HepG2 (cell line): ENCODE measurements at regions not wholly inside any gene's neighbourhood (a gene's known extent, or its start where the extent isn't known, plus 50 kb on each side); places are given as distances from the start of the nearest gene placed in this dataset.

Experiments
- CREB1 ChIP-seq, 2 experiments: fragments of 450-650 bp in 1 of 2; IDR thresholded peaks; 2 replicates each; pipeline ENCODE4 v1.6.1; 2016 to 2017; ENCODE audit warnings: control low read depth in 1 of 2, mild to moderate bottlenecking in 1 of 2, missing compliant biosample characterization in 1 of 2, missing genetic modification characterization in 1 of 2
- EZH2 ChIP-seq: conservative IDR thresholded peaks from 2 replicates; pipeline ENCODE4 v1.6.1; 2012; ENCODE audit warnings: mild to moderate bottlenecking, low read depth, low read length, moderate library complexity
- GZF1 ChIP-seq: sonication (generic); formaldehyde crosslinking; IDR thresholded peaks from 2 replicates; pipeline ENCODE4 v1.5.1; 2020; ENCODE audit warnings: mild to moderate bottlenecking, missing genetic modification reagents
- ISX ChIP-seq: sonication (generic); formaldehyde crosslinking; conservative IDR thresholded peaks from 2 replicates; pipeline ENCODE4 v1.5.0; 2020; ENCODE audit warnings: missing genetic modification reagents
- NR1H2 ChIP-seq: sonication (generic); formaldehyde crosslinking; IDR thresholded peaks from 2 replicates; pipeline ENCODE4 v1.8.1; 2022; ENCODE audit warnings: low read depth, missing genetic modification reagents, borderline replicate concordance
- POGZ ChIP-seq: sonication (generic); formaldehyde crosslinking; IDR thresholded peaks from 2 replicates; pipeline ENCODE4 v1.4.0; 2020; ENCODE audit warnings: mild to moderate bottlenecking, missing genetic modification reagents
- RORA ChIP-seq: sonication (generic); formaldehyde crosslinking; IDR thresholded peaks from 2 replicates; pipeline ENCODE4 v1.5.0; 2020; ENCODE audit warnings: mild to moderate bottlenecking, missing genetic modification reagents, moderate library complexity
- TF ChIP-seq, protein P1 (sequence below): sonication (generic); formaldehyde crosslinking; IDR thresholded peaks from 2 replicates; pipeline ENCODE4 v1.5.0; 2020; ENCODE audit warnings: missing genetic modification reagents
- TF ChIP-seq, protein P2 (sequence below): IDR thresholded peaks from 2 replicates; pipeline ENCODE4 v1.6.1; 2012; ENCODE audit warnings: low read length, improper control_type of control experiment
- TF ChIP-seq, protein P3 (sequence below): sonication (generic); formaldehyde crosslinking; IDR thresholded peaks from 2 replicates; pipeline ENCODE4 v1.5.0; 2020; ENCODE audit warnings: mild to moderate bottlenecking, missing genetic modification reagents, moderate library complexity
- TF ChIP-seq, protein P4 (sequence below): sonication (generic); formaldehyde crosslinking; IDR thresholded peaks from 2 replicates; pipeline ENCODE4 v1.4.0; 2020; ENCODE audit warnings: mild to moderate bottlenecking, missing genetic modification reagents, borderline replicate concordance

DNA sequence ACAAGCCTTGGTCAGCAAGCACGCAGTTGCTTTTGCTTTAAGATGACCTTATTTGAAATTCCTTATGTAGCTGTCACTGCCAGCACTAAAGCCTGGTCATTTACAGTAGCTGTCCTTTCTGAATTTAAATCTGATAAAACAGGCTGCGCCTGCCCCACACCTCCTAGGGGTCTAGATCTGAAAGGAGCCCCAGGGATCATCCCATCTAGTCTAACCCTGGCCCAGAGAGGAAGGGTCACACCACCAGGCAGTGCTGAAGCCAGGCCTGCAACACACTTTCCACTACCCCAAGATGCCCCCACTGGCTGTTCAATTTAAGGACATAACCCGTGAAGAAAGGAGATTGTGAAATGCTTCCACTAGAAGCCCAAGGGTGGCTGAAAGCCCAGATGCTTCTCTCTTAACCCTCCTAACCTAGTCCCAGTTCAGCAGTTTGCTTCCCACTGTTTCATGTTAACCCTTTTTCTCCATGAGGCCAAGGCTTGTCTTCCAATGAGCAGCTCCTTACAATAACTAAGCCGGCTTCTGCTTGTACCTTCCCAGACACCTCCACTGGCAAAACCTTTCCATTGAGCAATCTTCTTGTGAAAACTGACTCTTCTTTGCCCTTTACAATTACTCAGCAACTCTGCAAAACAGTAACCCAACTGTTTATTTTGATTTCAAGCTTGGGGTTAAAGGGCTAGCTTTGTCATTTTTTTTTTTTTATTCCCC lies 198.9 kb upstream of the LPP start:
- TF ChIP-seq, protein P1, sequence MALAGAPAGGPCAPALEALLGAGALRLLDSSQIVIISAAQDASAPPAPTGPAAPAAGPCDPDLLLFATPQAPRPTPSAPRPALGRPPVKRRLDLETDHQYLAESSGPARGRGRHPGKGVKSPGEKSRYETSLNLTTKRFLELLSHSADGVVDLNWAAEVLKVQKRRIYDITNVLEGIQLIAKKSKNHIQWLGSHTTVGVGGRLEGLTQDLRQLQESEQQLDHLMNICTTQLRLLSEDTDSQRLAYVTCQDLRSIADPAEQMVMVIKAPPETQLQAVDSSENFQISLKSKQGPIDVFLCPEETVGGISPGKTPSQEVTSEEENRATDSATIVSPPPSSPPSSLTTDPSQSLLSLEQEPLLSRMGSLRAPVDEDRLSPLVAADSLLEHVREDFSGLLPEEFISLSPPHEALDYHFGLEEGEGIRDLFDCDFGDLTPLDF (CRISPR knock-in tag): no peak
- no peak for TF ChIP-seq EZH2
- TF ChIP-seq NR1H2 (CRISPR knock-in tag): no peak
- no peak for TF ChIP-seq GZF1 (CRISPR knock-in tag)
- TF ChIP-seq CREB1 (IDR thresholded peaks at IDR 0.05): no peak
- no peak for TF ChIP-seq CREB1 (CRISPR knock-in tag; IDR thresholded peaks at IDR 0.05)
- TF ChIP-seq, protein P2, sequence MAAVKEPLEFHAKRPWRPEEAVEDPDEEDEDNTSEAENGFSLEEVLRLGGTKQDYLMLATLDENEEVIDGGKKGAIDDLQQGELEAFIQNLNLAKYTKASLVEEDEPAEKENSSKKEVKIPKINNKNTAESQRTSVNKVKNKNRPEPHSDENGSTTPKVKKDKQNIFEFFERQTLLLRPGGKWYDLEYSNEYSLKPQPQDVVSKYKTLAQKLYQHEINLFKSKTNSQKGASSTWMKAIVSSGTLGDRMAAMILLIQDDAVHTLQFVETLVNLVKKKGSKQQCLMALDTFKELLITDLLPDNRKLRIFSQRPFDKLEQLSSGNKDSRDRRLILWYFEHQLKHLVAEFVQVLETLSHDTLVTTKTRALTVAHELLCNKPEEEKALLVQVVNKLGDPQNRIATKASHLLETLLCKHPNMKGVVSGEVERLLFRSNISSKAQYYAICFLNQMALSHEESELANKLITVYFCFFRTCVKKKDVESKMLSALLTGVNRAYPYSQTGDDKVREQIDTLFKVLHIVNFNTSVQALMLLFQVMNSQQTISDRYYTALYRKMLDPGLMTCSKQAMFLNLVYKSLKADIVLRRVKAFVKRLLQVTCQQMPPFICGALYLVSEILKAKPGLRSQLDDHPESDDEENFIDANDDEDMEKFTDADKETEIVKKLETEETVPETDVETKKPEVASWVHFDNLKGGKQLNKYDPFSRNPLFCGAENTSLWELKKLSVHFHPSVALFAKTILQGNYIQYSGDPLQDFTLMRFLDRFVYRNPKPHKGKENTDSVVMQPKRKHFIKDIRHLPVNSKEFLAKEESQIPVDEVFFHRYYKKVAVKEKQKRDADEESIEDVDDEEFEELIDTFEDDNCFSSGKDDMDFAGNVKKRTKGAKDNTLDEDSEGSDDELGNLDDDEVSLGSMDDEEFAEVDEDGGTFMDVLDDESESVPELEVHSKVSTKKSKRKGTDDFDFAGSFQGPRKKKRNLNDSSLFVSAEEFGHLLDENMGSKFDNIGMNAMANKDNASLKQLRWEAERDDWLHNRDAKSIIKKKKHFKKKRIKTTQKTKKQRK: no peak
- TF ChIP-seq, protein P3, sequence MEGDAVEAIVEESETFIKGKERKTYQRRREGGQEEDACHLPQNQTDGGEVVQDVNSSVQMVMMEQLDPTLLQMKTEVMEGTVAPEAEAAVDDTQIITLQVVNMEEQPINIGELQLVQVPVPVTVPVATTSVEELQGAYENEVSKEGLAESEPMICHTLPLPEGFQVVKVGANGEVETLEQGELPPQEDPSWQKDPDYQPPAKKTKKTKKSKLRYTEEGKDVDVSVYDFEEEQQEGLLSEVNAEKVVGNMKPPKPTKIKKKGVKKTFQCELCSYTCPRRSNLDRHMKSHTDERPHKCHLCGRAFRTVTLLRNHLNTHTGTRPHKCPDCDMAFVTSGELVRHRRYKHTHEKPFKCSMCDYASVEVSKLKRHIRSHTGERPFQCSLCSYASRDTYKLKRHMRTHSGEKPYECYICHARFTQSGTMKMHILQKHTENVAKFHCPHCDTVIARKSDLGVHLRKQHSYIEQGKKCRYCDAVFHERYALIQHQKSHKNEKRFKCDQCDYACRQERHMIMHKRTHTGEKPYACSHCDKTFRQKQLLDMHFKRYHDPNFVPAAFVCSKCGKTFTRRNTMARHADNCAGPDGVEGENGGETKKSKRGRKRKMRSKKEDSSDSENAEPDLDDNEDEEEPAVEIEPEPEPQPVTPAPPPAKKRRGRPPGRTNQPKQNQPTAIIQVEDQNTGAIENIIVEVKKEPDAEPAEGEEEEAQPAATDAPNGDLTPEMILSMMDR (CRISPR knock-in tag): no peak
- TF ChIP-seq, protein P4, sequence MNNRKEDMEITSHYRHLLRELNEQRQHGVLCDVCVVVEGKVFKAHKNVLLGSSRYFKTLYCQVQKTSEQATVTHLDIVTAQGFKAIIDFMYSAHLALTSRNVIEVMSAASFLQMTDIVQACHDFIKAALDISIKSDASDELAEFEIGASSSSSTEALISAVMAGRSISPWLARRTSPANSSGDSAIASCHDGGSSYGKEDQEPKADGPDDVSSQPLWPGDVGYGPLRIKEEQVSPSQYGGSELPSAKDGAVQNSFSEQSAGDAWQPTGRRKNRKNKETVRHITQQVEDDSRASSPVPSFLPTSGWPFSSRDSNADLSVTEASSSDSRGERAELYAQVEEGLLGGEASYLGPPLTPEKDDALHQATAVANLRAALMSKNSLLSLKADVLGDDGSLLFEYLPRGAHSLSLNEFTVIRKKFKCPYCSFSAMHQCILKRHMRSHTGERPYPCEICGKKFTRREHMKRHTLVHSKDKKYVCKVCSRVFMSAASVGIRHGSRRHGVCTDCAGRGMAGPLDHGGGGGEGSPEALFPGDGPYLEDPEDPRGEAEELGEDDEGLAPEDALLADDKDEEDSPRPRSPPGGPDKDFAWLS (CRISPR knock-in tag): no peak
- TF ChIP-seq ISX (CRISPR knock-in tag): no peak
- TF ChIP-seq RORA (CRISPR knock-in tag): no peak
- no peak for TF ChIP-seq POGZ (CRISPR knock-in tag)
